Gastroesophageal sphincter (tissue), 3 donors: ENCODE measurements at regions not wholly inside any gene's neighbourhood (a gene's known extent, or its start where the extent isn't known, plus 50 kb on each side); places are given as distances from the start of the nearest gene placed in this dataset.

ENCODE experiments used
- EP300 ChIP-seq: sonication (generic); formaldehyde crosslinking; IDR thresholded peaks from one replicate; pipeline ENCODE4 v1.6.1; 2017; ENCODE audit warnings: antibody characterized with exemption, mild to moderate bottlenecking
- POLR2A ChIP-seq, 2 donors: fragments of 450-650 bp; IDR thresholded peaks; one replicate each; pipeline ENCODE4 v1.6.1; 2017; ENCODE audit warnings: antibody characterized with exemption in 2 of 2, mild to moderate bottlenecking in 2 of 2, moderate library complexity in 1 of 2
- POLR2AphosphoS5 ChIP-seq: sonication (generic); formaldehyde crosslinking; IDR thresholded peaks from one replicate; pipeline ENCODE4 v1.6.1; 2017; ENCODE audit warnings: antibody characterized with exemption
- TF ChIP-seq, protein P1 (sequence below), 4 experiments: fragments of 200-600 bp in 2 of 4; fragments of 450-650 bp in 2 of 4; sonication (generic) in 1 of 4; IDR thresholded peaks; one replicate each; pipeline ENCODE4 v1.5.1; 2017 to 2019; ENCODE audit warnings: antibody characterized with exemption in 4 of 4, mild to moderate bottlenecking in 2 of 4, moderate library complexity in 2 of 4

DNA sequence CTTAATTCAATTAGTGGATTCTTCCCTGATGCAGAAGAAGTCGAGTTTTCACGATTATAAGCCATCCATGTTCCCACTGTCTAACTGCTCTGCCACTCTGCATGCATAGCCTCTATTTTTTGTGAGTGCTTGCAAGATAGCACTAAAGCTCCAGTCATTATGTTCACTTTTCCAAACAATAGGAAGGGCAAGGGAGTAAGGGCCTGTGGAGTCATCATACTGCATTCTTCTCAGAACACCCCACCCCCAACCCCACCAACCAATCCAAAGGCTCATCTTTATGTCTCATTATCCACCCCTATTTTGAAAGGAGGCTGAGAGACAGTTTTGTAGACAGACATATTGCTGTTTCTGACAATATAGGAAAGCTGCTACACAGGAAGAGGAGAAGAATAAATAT, 471.7 kb upstream of the ADGRL2 start:
- TF ChIP-seq, protein P1, sequence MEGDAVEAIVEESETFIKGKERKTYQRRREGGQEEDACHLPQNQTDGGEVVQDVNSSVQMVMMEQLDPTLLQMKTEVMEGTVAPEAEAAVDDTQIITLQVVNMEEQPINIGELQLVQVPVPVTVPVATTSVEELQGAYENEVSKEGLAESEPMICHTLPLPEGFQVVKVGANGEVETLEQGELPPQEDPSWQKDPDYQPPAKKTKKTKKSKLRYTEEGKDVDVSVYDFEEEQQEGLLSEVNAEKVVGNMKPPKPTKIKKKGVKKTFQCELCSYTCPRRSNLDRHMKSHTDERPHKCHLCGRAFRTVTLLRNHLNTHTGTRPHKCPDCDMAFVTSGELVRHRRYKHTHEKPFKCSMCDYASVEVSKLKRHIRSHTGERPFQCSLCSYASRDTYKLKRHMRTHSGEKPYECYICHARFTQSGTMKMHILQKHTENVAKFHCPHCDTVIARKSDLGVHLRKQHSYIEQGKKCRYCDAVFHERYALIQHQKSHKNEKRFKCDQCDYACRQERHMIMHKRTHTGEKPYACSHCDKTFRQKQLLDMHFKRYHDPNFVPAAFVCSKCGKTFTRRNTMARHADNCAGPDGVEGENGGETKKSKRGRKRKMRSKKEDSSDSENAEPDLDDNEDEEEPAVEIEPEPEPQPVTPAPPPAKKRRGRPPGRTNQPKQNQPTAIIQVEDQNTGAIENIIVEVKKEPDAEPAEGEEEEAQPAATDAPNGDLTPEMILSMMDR (IDR thresholded peaks at IDR 0.05) = no peak
- TF ChIP-seq EP300 (no peak), POLR2AphosphoS5 (no peak), POLR2A (IDR thresholded peaks at IDR 0.05) (no peak)
